ENCODE measurements at regions not wholly inside any gene's neighbourhood (a gene's known extent, or its start where the extent isn't known, plus 50 kb on each side); places are given as distances from the start of the nearest gene placed in this dataset.
A peak's percentile ranks its signal among the peaks of the same experiment; 100 is the strongest.

DNA sequence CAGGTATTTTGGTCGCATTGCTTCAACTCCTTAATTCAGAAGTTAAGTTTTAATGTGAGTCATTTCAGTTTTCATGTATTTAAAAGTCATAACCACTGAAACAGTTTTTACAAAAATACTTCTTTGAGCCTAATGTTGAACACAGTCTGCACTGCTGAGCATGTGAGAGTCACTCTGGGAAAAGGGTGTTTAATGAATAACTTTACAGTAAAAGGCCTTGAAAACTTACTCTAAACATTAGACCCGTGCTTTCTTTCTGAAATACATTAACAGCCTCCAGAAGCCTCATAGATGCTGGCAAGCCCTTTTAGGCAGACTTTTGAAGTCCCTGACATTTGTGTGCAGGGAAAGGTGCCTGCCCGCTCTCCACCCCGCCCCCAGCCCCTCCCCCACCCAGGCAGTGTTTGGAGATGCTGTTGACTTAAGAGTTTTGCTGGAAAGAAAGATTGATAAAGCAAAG, 68.9 kb upstream of the NR2F2 start:
- no peak overlapping the region for H3K4me3 ChIP-seq
- no peak for DNase-seq (ENCODE audit: low read depth in 1 of 2, low spot score in 2 of 2)
- H3K27ac ChIP-seq, result no peak overlapping the region

DNA sequence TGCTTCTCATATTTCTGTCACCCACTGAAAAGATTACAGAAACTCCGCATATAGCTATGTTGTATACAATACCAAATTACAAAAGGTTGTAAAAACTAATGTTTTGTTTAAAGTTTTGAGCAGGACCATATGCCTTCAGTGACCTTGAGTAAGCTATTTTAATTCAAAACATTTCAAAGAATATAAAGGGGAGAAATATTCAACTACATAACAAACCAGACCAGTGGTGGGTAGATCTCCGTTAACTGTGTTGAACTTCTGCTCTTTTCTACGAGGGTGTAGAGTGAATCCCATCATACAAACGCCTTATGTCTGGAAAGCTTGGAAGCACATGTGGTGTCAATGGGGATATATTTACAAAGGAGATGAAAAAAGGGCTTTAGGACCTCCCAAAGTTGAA, 68.4 kb upstream of the NR2F2 start:
- no peak for DNase-seq (ENCODE audit: low read depth in 1 of 2, low spot score in 2 of 2)
- Histone ChIP-seq H3K36me3 (peaks cover 9% of the 10 kb centered on the region; the same call in 1 of the 2 replicates), H3K9me3 (replicated peaks) (no peaks in the 10 kb centered on the region), H3K27me3 (replicated peaks) (no peaks in the 10 kb centered on the region), H3K4me1 (replicated peaks) (peaks cover 41% of the 10 kb centered on the region), H3K4me3 (no peak overlapping the region), H3K27ac (no peak overlapping the region)

More for the DNA sequence above, 68.9 kb upstream of the NR2F2 start:
- Histone ChIP-seq H3K4me1 (replicated peaks) (peaks cover 41% of the 10 kb centered on the region), H3K9me3 (replicated peaks) (no peaks in the 10 kb centered on the region), H3K36me3 (peaks cover 6% of the 10 kb centered on the region; the same call in 1 of the 2 replicates), H3K27me3 (replicated peaks) (no peaks in the 10 kb centered on the region)

DNA sequence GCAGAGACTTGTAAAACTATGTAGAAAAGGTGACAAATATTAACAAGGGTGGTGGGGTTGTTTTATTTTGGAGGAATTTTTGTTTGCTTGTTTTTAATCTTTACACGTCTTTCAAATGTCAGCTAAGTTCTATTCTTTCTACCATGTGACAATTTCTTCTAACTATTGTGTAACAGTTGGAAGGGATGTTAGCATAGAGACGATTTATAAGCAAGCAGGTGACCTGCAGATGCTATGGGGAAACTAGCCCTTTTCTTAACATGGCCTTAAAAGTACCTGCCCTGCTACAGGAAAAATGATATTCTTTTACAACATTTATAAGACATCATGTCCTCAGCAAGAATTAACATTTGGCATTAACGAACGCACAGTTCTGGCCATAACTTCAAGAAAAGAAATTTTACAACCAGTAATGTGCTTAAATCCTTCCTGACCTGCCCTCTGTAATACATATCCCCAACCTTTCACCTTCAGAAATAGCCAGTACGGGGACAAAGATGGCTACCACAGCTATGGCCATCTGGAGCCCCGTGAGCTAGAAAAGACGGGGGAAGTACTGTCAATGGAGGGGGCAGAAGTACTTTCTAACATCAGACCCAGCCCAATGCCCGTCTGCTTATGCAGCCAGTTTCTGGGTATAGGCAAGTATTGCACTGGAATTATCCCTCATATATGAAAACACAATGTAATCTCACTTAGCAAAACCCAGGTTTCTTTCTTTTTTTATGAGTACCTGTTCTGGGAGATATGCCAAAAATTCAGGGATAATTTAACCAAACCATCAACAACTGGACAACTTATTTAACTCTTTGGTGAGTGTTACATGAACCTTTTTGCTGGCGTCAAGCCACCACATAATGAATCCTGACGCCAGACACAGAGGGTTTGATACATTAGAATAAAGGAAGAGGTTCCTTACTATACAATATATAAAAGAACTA, 67.7 kb upstream of the NR2F2 start:
- Histone ChIP-seq H3K36me3 (peaks cover 14% of the 10 kb centered on the region), H3K27ac (no peak overlapping the region), H3K4me3 (no peak overlapping the region), H3K27me3 (replicated peaks) (no peaks in the 10 kb centered on the region), H3K9me3 (replicated peaks) (no peaks in the 10 kb centered on the region), H3K4me1 (replicated peaks) (peaks cover 41% of the 10 kb centered on the region)
- no peak for DNase-seq (ENCODE audit: low read depth in 1 of 2, low spot score in 2 of 2)

DNA sequence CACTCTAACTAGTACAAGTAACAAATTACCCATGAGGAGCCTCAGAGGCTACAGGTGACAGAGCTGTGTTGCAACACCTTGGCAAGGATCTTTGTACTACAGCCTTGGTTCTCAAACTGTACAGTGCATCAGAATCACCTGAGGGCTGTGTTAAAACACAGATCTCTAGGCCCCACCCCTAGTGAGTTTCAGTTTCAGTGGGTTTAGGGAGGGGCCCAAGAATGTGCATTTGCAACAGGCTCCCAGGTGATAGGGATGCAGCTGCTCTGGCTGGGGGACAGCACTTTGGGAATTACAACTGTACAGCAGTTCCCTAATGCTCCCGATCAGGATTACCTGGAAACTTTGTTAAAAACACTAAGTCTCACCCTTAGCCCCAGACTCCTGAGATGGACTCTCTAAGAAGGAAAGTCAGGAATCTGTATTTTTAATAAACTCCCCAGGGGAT, 66.1 kb upstream of the NR2F2 start:
- Histone ChIP-seq H3K36me3 (peaks cover 18% of the 10 kb centered on the region), H3K27ac (peak overlapping the region; percentile 60), H3K4me3 (no peak overlapping the region), H3K9me3 (replicated peaks) (no peaks in the 10 kb centered on the region), H3K4me1 (replicated peaks) (peaks cover 52% of the 10 kb centered on the region), H3K27me3 (replicated peaks) (no peaks in the 10 kb centered on the region)
- no peak for DNase-seq (ENCODE audit: low read depth in 1 of 2, low spot score in 2 of 2)

DNA sequence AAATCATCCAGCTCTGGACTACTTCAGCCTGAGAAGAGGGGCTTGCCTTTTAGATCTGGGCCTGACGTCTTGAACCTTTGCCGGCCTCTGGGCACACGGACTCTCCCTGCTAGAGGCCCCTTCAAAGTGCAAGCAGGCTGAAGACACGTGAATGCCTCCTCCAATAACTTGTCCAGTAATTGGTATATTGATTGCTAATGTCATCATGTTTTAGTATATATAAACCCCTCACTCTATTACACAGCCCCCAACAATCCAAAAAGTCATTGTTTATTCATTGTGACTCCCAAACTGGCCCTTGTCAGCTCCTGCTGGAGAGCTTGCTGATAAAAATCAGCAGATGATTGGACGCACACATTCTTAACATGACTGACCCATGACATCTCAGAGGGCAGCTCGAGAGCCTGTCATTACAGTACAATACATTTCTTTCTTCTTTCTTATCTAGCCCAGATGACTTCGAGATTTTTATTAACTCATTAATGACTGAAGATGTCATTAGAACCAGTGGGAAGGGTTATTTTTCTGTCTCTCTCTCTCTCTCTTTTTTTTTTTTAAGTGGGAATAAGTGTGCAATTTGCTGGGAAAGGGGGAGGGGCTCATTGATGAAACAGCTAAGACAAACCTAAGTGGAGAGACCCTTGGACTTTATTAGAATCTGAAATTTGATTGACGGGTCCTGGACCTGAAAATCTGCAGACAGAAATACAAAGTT, 65.5 kb upstream of the NR2F2 start:
- Histone ChIP-seq H3K36me3 (peaks cover 19% of the 10 kb centered on the region), H3K27me3 (replicated peaks) (no peaks in the 10 kb centered on the region), H3K27ac (peak overlapping the region; percentile 60), H3K4me3 (no peak overlapping the region), H3K9me3 (replicated peaks) (no peaks in the 10 kb centered on the region), H3K4me1 (replicated peaks) (peaks cover 58% of the 10 kb centered on the region)
- DNase-seq (ENCODE audit: low read depth in 1 of 2, low spot score in 2 of 2), result peak; percentile 59 to 66

DNA sequence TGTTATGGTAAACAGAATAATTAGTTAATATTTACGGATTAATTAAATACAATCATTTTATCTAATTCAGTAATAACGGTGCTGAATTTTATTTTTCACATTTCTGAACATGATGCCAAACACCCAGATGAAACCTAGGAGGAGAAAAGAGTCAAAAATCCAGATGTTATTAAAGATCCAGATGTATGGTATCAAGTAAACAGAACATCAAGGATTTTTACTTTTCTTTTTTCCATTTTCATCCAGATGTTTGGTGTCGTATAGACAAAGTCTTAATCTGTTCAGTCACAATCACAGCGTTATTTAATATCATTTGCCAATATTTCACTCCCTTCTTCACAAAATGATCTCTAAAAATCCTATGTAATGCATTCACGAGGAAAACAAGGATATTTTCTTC, 64.0 kb upstream of the NR2F2 start:
- Histone ChIP-seq H3K4me1 (replicated peaks) (peaks cover 71% of the 10 kb centered on the region), H3K36me3 (peaks cover 26% of the 10 kb centered on the region), H3K4me3 (no peak overlapping the region), H3K27ac (no peak overlapping the region), H3K27me3 (replicated peaks) (no peaks in the 10 kb centered on the region), H3K9me3 (replicated peaks) (no peaks in the 10 kb centered on the region)
- no peak for DNase-seq (ENCODE audit: low read depth in 1 of 2, low spot score in 2 of 2)

DNA sequence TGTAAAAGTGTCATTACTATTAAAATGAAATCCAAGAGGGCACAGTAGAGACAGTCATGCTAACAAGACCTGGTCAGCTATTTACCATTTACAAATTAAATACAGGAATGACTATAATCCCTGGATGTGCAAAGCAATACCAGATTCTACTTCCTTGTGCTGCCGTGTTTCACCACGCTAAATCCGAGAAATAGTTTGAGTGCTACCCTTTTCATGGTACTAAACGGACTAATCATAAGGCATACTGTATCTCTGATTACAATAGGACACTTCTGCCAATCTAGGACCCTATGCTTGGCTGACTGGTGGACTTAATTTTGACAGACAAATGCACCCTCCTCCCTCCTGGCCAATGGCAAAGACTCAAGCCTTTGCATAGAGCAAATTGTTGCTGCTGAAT, 63.0 kb upstream of the NR2F2 start:
- Histone ChIP-seq H3K27ac (no peak overlapping the region), H3K4me1 (replicated peaks) (peaks cover 64% of the 10 kb centered on the region), H3K36me3 (peaks cover 26% of the 10 kb centered on the region), H3K4me3 (no peak overlapping the region), H3K9me3 (replicated peaks) (no peaks in the 10 kb centered on the region), H3K27me3 (replicated peaks) (no peaks in the 10 kb centered on the region)
- no peak for DNase-seq (ENCODE audit: low read depth in 1 of 2, low spot score in 2 of 2)

DNA sequence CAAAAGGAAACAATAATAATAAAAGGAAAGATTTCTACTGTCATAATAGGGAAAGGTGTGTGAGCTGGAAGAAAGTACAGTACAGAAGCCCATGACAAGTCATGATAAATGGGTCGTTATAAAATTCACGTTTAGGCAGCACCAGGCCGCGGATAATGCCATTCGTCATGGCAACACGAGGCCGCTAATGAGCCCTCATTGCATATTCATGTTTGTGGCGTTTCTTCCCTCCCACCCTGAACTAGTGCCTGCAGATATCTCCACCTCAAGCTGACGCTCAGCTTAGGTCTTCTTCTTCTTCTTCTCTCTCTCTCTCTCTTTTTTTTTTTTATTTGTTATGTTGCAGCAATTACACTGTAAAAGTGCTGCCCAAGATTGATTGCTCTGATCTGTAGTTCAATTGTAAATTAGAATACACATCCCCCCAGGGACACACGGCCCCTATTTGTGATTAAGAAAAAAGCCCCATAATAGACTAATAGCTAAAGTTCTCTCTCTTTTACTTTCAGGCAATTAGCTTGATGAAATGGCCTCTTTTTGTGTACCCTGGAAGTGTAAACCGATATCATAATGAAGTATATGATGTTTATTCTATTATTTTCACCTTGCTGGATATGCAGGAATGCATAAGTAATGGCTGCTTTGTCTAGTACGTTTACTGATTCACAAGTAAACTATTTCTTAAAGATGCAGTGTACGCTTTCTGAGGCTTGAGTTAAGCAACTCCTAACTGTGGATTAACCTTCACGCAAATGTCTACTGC, 61.9 kb upstream of the NR2F2 start:
- Histone ChIP-seq H3K27ac (peak overlapping the region; percentile 49), H3K4me3 (no peak overlapping the region), H3K9me3 (replicated peaks) (no peaks in the 10 kb centered on the region), H3K27me3 (replicated peaks) (no peaks in the 10 kb centered on the region), H3K36me3 (peaks cover 26% of the 10 kb centered on the region), H3K4me1 (replicated peaks) (peaks cover 67% of the 10 kb centered on the region)
- DNase-seq (ENCODE audit: low read depth in 1 of 2, low spot score in 2 of 2), result peak in 1 of 2 experiments; percentile 53

DNA sequence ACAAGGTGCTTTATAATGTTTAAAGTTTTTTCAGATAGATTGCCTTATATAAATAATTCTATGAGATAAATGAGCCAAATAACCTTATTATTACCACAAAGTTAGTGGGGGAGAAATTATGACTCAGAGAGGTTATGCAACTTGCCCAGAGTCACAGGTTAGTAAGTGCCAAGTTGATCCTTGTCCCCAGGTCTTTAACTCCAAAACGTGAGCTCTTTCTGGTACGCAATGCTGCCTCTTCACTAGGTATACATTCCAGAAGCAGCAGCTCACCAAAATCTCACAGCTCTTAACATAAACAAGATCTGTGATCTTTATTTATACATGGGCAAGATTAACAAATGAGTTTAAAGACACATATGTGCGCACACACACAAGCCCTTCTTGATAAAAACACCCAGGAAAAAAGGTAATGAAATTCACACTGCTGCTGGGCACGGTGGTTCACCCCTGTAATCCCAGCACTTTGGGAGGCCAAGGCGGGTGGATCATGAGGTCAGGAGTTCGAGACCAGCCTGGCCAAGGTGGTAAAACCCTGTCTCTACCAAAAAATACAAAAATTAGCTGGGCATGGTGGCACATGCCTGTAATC, 59.8 kb upstream of the NR2F2 start:
- Histone ChIP-seq H3K27ac (peak overlapping the region; percentile 21), H3K4me3 (no peak overlapping the region), H3K36me3 (peaks cover 30% of the 10 kb centered on the region), H3K27me3 (replicated peaks) (no peaks in the 10 kb centered on the region), H3K9me3 (replicated peaks) (no peaks in the 10 kb centered on the region), H3K4me1 (replicated peaks) (peaks cover 72% of the 10 kb centered on the region)
- peak in 1 of 2 experiments; percentile 56 for DNase-seq (ENCODE audit: low read depth in 1 of 2, low spot score in 2 of 2)

DNA sequence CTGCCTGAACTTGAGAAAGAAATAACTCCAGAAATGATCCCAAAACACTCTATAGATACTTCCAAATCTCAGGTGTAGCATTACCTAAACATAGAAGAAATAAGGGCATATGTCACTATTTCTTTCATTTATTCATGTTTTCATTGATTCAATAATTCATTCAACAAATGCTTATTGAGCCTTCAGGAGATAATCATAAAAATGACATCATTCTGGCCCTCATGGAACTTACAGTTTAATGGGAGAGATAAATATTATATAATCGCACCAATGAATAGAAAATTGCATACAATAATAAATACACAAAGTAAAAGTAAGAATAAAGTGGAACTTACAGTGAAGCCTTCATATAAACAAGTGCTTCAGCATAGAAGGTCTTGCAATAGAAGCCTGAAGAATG, 58.1 kb upstream of the NR2F2 start:
- DNase-seq (ENCODE audit: low read depth in 1 of 2, low spot score in 2 of 2), result no peak
- no peak overlapping the region for H3K4me3 ChIP-seq
- H3K36me3 ChIP-seq, result peaks cover 28% of the 10 kb centered on the region
- H3K9me3 ChIP-seq (replicated peaks), result no peaks in the 10 kb centered on the region
- no peaks in the 10 kb centered on the region for H3K27me3 ChIP-seq (replicated peaks)
- peaks cover 83% of the 10 kb centered on the region for H3K4me1 ChIP-seq (replicated peaks)
- no peak overlapping the region for H3K27ac ChIP-seq

DNA sequence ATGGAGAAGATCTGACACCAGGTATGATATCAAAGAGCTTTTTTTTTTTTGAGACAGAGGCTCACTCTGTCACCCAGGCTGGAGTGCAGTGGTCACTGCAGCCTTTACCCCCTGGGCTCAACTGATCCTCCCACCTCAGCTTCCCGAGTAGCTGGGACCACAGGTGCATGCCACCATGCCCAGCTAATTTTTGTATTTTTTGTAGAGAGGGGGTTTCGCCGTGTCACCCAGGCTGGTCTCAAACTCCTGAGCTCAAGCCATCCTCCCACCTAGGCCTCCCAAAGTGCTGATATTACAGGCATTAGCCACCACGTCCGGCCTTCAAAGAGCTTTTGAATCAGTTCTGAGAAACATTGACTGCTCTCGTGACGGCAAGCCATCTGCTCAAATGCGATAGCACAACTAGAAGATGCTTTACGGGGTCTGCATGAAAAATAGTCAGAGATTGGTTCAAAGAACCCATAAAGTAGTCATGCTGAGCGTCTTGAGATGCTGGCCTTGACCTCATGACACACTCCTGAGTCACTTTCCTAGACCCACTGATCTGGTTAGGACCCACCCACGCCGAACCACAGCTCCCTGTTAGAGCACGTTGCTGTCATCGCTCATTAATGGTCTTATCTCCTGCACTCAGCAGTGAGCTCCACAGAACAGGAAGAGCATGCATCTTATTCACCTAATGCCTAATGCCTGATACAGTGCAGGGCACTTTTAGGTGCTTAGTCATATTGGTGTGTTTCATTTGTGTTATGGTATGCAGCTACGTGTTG, 57.0 kb upstream of the NR2F2 start:
- H3K9me3 ChIP-seq (replicated peaks), result no peaks in the 10 kb centered on the region
- peaks cover 81% of the 10 kb centered on the region for H3K4me1 ChIP-seq (replicated peaks)
- DNase-seq (ENCODE audit: low read depth in 1 of 2, low spot score in 2 of 2), result peak; percentile 89 to 97
- H3K27ac ChIP-seq, result peak overlapping the region; percentile 80
- H3K36me3 ChIP-seq, result peaks cover 27% of the 10 kb centered on the region
- no peak overlapping the region for H3K4me3 ChIP-seq
- no peaks in the 10 kb centered on the region for H3K27me3 ChIP-seq (replicated peaks)

DNA sequence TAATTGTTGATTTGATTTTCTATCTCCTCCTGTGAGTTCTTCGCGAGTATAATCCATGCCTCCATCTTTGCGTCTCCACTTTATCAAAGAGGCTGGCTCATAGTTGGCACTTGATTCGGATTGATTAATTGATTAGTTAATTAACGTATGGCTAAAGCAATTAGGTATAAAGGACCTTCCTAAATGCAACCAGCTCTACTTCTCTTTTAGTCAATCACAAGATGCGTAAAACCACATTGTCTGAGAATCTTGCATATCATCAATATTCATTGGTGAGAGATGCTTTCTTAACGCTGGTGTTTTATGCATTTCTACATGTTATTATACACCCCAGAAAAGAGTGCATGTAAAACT, 56.4 kb upstream of the NR2F2 start:
- DNase-seq (ENCODE audit: low read depth in 1 of 2, low spot score in 2 of 2), result no peak
- no peak overlapping the region for H3K4me3 ChIP-seq
- peaks cover 27% of the 10 kb centered on the region for H3K36me3 ChIP-seq
- peak overlapping the region; percentile 80 for H3K27ac ChIP-seq
- H3K4me1 ChIP-seq (replicated peaks), result peaks cover 76% of the 10 kb centered on the region
- H3K27me3 ChIP-seq (replicated peaks), result no peaks in the 10 kb centered on the region
- H3K9me3 ChIP-seq (replicated peaks), result no peaks in the 10 kb centered on the region

DNA sequence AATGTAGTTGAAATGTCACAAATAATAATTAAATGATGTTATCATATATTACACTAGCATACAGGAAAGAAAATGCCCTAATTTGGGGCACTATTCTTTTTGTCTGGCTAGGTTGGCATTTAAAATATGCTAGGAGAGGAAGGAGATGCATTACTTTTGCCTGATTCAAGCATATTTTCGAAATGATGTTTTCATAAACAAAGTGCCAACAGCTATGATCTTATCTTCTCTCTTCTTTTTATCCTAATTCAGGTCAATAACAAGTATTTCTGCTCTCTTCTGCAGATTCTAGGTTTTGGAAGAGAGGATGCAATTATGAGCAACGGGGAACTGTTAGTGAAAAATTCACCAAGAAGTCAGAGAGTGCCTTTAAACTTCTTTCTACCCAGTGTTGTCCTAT, 55.8 kb upstream of the NR2F2 start:
- H3K36me3 ChIP-seq, result peaks cover 20% of the 10 kb centered on the region
- H3K27me3 ChIP-seq (replicated peaks), result no peaks in the 10 kb centered on the region
- H3K27ac ChIP-seq, result peak overlapping the region; percentile 80
- peaks cover 69% of the 10 kb centered on the region for H3K4me1 ChIP-seq (replicated peaks)
- DNase-seq (ENCODE audit: low read depth in 1 of 2, low spot score in 2 of 2), result peak in 1 of 2 experiments; percentile 71
- no peak overlapping the region for H3K4me3 ChIP-seq
- H3K9me3 ChIP-seq (replicated peaks), result no peaks in the 10 kb centered on the region
